IPS-18a (cell line): ENCODE measurements at regions not wholly inside any gene's neighbourhood (a gene's known extent, or its start where the extent isn't known, plus 50 kb on each side); places are given as distances from the start of the nearest gene placed in this dataset.

Experiments
- H3K27ac ChIP-seq: one replicate; pipeline ENCODE4 v1.5.1; 2013; ENCODE audit warnings: low read length
- H3K27me3 ChIP-seq: one replicate; pipeline ENCODE4 v1.6.1; 2013; ENCODE audit warnings: mild to moderate bottlenecking, low read length; ENCODE audit not compliant: control insufficient read depth, insufficient read depth
- H3K36me3 ChIP-seq: one replicate; pipeline ENCODE4 v1.6.1; 2013; ENCODE audit warnings: low read depth, low read length; ENCODE audit not compliant: control insufficient read depth
- H3K4me1 ChIP-seq: one replicate; pipeline ENCODE4 v1.6.1; 2013; ENCODE audit warnings: low read depth, low read length; ENCODE audit not compliant: control insufficient read depth
- H3K4me3 ChIP-seq: one replicate; pipeline ENCODE4 v1.5.1; 2013; ENCODE audit warnings: low read length
- H3K9ac ChIP-seq: one replicate; pipeline ENCODE4 v1.6.1; 2013; ENCODE audit warnings: mild to moderate bottlenecking, low read length, moderate library complexity
- H3K9me3 ChIP-seq: one replicate; pipeline ENCODE4 v1.6.1; 2013; ENCODE audit warnings: low read depth, low read length; ENCODE audit not compliant: control insufficient read depth

GRCh38 chr2:129457277-129457818 lies 522.1 kb upstream of the RAB6C start:
- Histone ChIP-seq H3K9ac (no peak overlapping the region), H3K4me1 (no peaks in the 10 kb centered on the region), H3K27me3 (no peaks in the 10 kb centered on the region), H3K27ac (no peak overlapping the region), H3K9me3 (no peaks in the 10 kb centered on the region), H3K36me3 (no peaks in the 10 kb centered on the region), H3K4me3 (no peak overlapping the region)

- H3K36me3 ChIP-seq: no peaks in the 10 kb centered on the region
- no peaks in the 10 kb centered on the region for H3K27me3 ChIP-seq
- H3K27ac ChIP-seq: no peak overlapping the region
- H3K9me3 ChIP-seq: no peaks in the 10 kb centered on the region
- no peak overlapping the region for H3K9ac ChIP-seq
- no peak overlapping the region for H3K4me3 ChIP-seq
- no peaks in the 10 kb centered on the region for H3K4me1 ChIP-seq
Observed at GRCh38 chr2:129458006-129458405, 521.5 kb upstream of the RAB6C start.

GRCh38 chr2:129458436-129458835 lies 521.0 kb upstream of the RAB6C start:
- Histone ChIP-seq H3K4me1 (no peaks in the 10 kb centered on the region), H3K9me3 (no peaks in the 10 kb centered on the region), H3K27me3 (no peaks in the 10 kb centered on the region), H3K36me3 (no peaks in the 10 kb centered on the region), H3K27ac (no peak overlapping the region), H3K4me3 (no peak overlapping the region), H3K9ac (no peak overlapping the region)

- no peaks in the 10 kb centered on the region for H3K27me3 ChIP-seq
- no peak overlapping the region for H3K4me3 ChIP-seq
- H3K27ac ChIP-seq: no peak overlapping the region
- H3K4me1 ChIP-seq: no peaks in the 10 kb centered on the region
- H3K9me3 ChIP-seq: no peaks in the 10 kb centered on the region
- no peak overlapping the region for H3K9ac ChIP-seq
- H3K36me3 ChIP-seq: no peaks in the 10 kb centered on the region
Observed at GRCh38 chr2:129459200-129459876, 520.1 kb upstream of the RAB6C start.

- no peaks in the 10 kb centered on the region for H3K4me1 ChIP-seq
- H3K36me3 ChIP-seq: no peaks in the 10 kb centered on the region
- H3K27me3 ChIP-seq: no peaks in the 10 kb centered on the region
- no peak overlapping the region for H3K4me3 ChIP-seq
- no peak overlapping the region for H3K27ac ChIP-seq
- H3K9ac ChIP-seq: no peak overlapping the region
- H3K9me3 ChIP-seq: no peaks in the 10 kb centered on the region
Observed at GRCh38 chr2:129459881-129460280, 519.6 kb upstream of the RAB6C start.

GRCh38 chr2:129460299-129461198 lies 518.9 kb upstream of the RAB6C start:
- no peak overlapping the region for H3K9ac ChIP-seq
- H3K27ac ChIP-seq: no peak overlapping the region
- no peaks in the 10 kb centered on the region for H3K36me3 ChIP-seq
- H3K9me3 ChIP-seq: no peaks in the 10 kb centered on the region
- no peak overlapping the region for H3K4me3 ChIP-seq
- H3K4me1 ChIP-seq: no peaks in the 10 kb centered on the region
- H3K27me3 ChIP-seq: no peaks in the 10 kb centered on the region

- Histone ChIP-seq H3K4me1 (no peaks in the 10 kb centered on the region), H3K36me3 (no peaks in the 10 kb centered on the region), H3K27ac (no peak overlapping the region), H3K4me3 (no peak overlapping the region), H3K9ac (no peak overlapping the region), H3K9me3 (no peaks in the 10 kb centered on the region), H3K27me3 (no peaks in the 10 kb centered on the region)
Observed at GRCh38 chr2:129462349-129462748, 517.1 kb upstream of the RAB6C start.

- no peaks in the 10 kb centered on the region for H3K36me3 ChIP-seq
- no peak overlapping the region for H3K9ac ChIP-seq
- no peaks in the 10 kb centered on the region for H3K27me3 ChIP-seq
Observed at GRCh38 chr2:129462967-129463366, 516.5 kb upstream of the RAB6C start.

GRCh38 chr2:129464036-129464435 lies 515.4 kb upstream of the RAB6C start:
- Histone ChIP-seq H3K27ac (no peak overlapping the region), H3K27me3 (no peaks in the 10 kb centered on the region), H3K9ac (no peak overlapping the region), H3K9me3 (no peaks in the 10 kb centered on the region), H3K4me1 (no peaks in the 10 kb centered on the region), H3K4me3 (no peak overlapping the region), H3K36me3 (no peaks in the 10 kb centered on the region)

More at GRCh38 chr2:129462967-129463366, 516.5 kb upstream of the RAB6C start:
- Histone ChIP-seq H3K4me1 (no peaks in the 10 kb centered on the region), H3K27ac (no peak overlapping the region), H3K9me3 (no peaks in the 10 kb centered on the region), H3K4me3 (no peak overlapping the region)

- Histone ChIP-seq H3K4me3 (no peak overlapping the region), H3K27me3 (no peaks in the 10 kb centered on the region), H3K36me3 (no peaks in the 10 kb centered on the region), H3K4me1 (no peaks in the 10 kb centered on the region), H3K9ac (no peak overlapping the region), H3K27ac (no peak overlapping the region), H3K9me3 (no peaks in the 10 kb centered on the region)
Observed at GRCh38 chr2:129464631-129465030, 514.8 kb upstream of the RAB6C start.

- Histone ChIP-seq H3K4me3 (no peak overlapping the region), H3K9me3 (no peaks in the 10 kb centered on the region), H3K27ac (no peak overlapping the region), H3K4me1 (no peaks in the 10 kb centered on the region), H3K27me3 (no peaks in the 10 kb centered on the region), H3K36me3 (no peaks in the 10 kb centered on the region), H3K9ac (no peak overlapping the region)
Observed at GRCh38 chr2:129465045-129465444, 514.4 kb upstream of the RAB6C start.
